Hematopoietic multipotent progenitor cell treated with erythropoietin and hydrocortisone succinate and interleukin-3 and kit ligand, for 8 days (in vitro differentiated cells): ENCODE measurements at regions not wholly inside any gene's neighbourhood (a gene's known extent, or its start where the extent isn't known, plus 50 kb on each side); places are given as distances from the start of the nearest gene placed in this dataset.
A peak's percentile ranks its signal among the peaks of the same experiment; 100 is the strongest.
"Not testable (repeated sequence)": the region's sequence is repeated elsewhere in the genome, so short reads cannot be mapped to it uniquely, and the experiment has no call there.

Experiments used
- DNase-seq: peaks from one replicate; pipeline ENCODE4 v3.0.0-alpha.2; 2015

DNA sequence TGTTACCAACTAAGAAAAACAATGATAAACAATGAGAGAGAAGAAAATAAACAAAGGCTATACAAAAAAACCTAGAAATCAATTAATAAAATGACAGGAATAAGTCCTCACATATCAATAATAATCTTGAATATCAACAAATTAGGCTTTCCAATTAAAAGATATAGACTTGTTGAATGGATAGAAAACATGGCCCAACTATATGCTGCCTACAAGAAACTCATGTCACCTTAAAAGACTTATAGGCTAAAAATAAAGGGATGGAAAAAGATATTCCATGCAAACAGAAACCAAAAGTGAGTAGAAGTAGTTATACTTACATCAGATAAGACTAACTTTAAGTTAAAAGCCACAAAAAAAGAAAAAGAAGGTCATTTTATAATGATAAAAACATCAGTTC is 183.9 kb downstream of the MYRFL start:
- no peak for DNase-seq

DNA sequence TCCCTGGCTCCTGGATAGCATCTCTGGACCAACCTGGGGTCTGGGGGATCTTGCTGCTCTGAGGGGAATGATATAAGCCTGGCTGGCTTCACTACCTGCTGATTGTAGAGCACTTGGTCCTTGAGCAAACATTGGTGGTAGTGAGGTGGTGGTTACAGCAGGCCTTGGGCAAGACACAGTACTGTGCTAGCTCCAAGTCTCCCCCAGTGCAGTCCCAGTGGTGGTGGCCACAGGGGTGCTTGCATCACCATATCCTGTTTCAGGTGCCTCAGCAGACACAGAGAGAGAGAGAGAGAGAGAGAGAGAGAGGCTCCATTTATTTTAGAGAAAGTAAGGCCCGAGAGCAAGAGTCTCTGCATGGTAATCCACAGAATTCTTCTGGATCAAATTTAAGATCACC is 186.3 kb downstream of the MYRFL start:
- no peak for DNase-seq

DNA sequence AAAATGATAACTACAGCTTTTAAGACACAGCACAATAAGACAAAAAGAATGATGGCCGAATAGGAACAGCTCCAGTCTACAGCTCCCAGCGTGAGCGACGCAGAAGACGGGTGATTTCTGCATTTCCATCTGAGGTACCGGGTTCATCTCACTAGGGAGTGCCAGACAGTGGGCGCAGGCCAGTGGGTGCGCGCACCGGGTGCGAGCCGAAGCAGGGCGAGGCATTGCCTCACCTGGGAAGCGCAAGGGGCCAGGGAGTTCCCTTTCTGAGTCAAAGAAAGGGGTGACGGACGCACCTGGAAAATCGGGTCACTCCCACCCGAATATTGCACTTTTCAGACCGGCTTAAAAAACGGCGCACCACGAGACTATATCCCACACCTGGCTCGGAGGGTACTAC is 188.0 kb downstream of the MYRFL start:
- DNase-seq, result not testable (repeated sequence)

DNA sequence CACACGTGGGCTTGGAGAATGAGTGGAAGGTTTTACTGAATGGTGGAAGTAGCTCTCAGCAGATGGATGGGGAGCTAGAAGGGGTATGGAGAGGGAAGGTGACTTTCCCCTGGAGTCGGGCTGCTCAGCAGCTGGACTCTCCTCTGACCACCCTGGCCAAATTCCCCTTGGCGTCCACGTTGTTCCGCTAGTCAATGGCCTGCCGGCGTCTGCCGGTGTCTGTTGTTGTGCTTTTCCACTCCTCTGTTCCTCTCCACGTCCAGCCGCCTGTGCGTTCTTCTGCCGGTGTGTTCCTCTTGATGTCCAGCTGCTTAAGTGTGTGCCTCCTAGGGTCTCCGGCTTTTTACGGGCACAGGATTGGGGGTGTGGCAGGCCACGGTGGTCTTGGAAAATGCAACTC is 203.5 kb downstream of the MYRFL start:
- DNase-seq, result no peak

DNA sequence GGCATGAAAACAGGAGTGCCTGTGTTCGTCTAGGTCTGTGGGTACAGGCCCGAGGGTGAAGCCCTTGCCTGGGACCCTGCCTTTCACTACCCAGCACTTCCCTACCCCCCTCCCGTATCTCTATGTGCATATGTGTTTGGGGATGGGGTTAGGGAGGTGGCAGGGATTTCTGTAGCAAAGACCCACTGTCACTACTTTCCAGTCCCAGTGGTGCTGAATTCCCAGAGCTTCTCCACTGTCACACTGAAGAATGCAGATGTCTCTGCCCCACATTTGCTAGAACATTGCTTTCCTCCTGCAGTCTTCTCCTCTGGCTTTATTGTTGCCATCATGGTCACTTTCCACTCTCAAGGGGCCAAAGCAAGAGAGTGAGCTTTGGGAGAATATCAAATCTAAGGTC is 203.9 kb downstream of the MYRFL start:
- no peak for DNase-seq

DNA sequence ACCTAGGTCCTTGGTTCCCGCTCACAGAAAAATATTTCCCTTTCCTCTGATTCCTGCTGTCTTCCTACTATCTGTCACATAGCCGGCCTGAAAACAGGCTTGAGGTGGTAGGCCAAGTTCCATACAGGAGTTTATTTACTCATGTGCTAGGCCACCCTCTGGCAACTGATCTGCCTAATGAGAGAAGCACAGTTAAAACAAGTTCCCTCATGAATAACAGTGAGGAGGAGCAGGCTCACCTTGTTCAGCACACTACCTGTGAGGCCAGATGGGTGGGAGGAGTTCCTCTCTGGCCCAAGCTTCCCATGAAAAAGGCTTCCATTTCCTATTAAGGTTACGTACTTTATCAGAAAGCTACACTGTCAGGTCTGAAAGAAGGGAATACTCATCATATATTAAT is 206.0 kb downstream of the MYRFL start:
- DNase-seq, result no peak

DNA sequence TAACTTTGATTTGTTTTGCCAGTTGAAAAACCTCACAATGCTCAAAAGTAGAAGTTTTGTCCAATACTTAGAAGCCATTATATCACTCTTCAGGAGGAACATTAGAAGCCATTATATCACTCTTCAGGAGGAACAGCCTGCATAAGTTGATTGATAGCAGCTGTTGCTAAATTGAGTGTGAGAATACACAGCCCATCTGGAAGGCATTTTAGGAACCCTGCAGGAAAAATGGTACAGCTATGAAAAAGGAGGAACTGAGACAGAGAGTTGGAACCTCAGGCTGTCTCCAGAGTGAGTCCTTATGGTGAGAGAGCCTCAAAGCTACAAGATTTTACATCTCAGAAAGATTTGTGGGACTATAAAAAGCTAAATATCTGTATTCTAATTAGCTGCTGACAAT is 207.0 kb downstream of the MYRFL start:
- DNase-seq, result no peak

DNA sequence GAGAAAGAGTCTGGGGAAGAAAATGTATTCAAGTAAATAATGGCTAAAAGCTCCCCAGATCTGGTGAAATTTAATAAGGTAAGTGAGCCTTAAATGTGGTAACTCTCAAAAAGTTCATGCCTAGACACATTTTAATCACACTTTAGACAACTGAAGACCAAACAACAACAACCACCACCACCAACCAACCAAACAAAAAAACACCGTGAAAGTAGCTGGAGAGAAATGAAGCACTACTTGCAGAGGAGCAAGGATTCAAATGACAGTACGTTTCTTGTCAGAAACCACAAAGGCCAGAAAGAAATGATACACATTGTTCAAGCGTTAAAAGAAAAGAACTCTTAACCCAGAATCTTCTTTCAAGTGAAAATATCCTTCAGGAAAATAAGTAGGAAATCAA is 208.3 kb downstream of the MYRFL start:
- no peak for DNase-seq

DNA sequence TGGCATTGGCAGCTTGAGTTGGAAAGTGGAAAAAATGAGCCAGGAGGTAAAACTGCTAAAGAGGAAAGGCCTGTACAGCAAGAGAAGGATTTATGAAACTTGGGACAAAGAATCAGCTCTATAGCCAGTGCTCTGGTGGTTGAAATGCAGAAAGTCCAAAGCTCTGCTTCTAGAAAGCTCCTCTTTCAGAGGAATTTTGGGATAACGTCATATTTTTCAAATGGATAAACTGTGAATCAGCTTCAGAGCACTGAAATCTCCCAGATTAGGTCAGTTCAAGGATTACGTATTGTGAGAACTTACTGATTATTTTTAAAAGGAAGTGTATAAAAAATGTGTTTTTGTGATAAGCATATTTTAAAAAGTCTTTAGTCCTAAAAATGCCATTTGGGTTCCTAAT is 203.1 kb upstream of the CNOT2 start:
- DNase-seq, result no peak

DNA sequence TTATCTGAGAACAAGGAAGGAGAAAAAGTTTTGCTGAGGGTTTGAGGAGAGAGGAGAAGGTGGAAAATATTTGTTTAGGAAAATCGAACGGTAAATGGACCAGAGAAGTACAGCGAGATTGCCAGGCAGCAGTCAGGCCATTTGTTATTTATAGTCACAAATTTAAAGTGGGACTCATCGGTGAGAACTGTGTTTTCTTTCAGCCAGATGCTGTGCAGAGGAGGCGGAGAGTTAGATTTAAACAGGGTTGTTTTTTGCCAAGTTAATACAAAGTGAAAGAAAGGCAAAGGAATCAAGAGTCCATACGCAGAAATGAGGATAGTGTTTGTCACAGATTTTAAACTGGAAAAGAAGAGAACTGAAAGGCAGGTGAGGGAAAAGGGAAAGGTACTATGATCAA is 200.6 kb upstream of the CNOT2 start:
- no peak for DNase-seq

DNA sequence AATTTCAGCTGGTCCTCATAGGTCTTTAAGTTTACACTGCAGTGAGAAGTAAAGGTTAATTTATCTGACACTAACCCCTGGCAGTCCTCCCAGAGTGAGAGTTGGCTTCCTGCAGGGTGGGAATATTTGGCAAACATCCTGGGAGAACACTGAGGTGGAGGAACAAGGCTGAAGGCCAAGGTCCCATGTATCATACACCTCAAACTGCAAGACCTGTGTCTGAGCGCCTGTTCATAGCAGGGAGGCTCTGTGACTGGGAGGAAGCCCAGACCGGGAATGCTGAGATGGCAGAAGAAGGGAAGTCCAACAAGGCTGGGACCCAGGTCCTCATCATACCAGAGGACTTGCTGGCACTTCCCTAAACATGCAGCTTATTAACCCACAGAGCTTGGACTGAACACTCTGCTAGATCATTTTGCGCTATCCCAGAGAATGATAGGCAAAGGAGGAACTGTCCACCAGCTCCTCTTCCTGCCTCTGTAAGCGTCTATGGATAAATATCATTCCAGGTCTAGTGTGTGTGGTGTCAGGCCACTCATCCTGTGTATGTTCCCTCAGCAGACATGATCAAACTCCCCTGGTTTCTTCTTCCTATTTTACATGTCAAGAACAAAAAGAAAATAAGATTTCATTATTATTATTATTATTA is 199.6 kb upstream of the CNOT2 start:
- no peak for DNase-seq

DNA sequence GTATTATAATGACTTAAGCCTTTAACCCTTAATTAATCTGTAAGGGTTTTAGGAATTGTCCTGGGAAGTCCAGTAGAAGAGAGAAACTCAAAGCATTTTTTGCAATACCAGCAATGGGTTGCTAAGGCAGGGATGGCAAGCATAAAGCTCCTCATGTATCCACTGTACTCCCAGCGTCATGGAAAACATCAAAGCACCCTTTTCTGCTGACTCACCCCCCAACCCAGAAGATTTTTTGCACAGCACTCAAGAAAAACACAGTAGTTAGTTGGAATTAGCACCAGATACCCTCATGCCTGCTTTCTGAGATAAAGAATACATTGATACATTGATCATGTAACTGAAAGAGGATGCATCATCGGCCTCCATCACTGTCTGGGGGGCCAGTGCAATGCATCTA is 199.1 kb upstream of the CNOT2 start:
- DNase-seq, result no peak

DNA sequence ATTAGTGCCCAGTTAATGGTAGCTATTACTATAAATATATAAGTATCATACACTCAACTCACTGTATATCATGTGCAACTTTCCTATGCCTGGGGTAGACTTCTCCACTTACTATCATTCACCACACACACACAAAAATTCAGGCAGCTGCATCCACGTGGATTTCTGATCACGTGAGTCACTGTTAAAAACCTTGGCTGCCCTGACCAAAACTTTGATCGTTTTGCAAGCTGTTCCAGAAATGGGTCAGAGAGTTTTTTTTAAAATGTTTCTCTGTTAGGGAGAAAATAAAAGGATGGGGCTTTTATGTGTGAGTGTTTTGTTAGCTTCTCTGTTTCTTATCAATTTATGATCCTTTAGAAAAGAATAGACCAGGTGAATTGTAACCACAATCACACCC is 198.2 kb upstream of the CNOT2 start:
- no peak for DNase-seq

DNA sequence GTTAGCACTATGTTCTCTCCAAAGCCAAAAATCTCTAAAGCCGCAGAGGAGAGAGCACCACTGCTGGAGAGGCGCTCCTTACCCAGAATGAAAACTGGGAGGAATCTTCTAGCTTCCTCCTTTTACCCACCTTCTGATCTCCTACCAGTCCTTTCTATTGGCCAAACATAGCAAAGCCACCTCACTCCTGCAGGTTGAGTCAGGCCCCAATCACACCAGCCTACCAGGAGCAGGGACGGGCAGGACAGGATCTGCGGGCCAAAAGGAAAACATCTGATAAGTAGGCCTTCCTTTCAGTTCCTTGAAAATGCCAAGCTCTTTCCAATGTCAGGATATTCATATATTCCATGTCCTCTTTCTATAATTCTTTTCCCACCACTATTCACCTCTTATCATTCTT is 197.7 kb upstream of the CNOT2 start:
- no peak for DNase-seq

DNA sequence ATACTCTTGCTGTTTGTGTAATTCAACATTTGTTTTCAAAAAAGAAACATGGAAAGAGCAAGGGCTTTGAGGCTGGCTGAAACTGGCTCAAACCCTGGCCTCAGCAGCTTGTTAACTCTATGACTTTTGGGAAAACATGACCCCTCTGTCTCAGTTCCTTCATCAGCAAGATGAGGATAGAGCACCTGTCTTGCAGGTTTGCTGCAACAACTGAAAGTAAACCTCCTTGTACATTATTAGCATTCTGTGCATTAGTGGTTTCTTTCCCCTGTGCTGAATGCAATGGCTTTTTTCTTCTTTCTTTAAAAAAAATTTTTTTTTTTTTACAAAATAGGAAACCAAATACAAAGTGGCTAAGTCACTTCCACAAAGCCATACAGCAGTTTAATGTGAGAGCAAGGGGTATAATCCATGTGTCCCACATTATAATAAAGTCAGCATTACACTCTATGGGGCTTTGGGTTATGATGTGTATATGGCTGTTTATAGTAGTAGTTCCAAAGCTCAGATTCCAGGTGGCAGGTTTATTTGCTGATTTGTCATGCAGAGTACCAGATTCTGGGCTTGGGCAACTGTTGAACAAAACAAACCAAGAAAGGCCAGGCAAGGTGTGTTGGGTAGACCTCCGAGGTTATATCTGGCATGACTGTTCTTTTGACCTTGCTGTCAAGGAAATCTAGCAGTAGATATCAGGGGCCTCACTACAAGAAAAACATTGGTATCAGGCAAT is 194.5 kb upstream of the CNOT2 start:
- no peak for DNase-seq

DNA sequence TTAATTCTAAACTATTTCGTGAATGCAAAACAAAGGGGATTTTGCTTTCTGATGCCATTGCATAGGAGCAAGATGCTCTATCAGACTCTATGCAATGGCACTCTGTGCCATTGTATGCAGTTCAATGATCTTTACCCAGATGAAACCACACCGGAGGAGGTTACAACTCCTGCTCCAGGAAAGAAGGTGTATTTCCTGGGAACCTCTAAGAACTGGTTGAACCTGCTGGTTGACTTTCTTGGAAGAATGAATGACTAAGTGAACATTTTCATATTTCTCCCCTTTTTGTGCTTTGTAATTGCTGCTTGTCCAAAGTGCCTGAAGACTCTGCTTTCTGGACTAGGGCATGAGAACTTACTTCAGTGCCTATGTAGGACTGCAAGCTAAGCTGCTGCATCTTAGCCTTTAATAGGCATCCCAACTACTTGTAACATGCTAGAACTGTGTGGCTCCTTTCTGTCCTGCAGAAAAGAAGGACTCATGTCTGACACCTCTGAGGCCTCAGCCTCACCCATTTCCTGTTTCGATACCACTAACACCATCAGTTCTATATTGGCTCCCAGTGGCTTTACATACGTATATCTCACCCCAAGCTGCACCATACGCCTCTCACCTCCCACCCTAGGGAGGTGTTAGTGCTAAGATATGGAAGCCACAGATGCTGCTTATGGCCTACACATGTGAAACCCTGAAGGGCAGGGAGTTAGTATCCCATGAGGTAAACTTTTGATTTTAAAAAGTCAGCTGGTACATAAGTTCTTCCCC is 193.5 kb upstream of the CNOT2 start:
- DNase-seq, result peak; percentile 38

DNA sequence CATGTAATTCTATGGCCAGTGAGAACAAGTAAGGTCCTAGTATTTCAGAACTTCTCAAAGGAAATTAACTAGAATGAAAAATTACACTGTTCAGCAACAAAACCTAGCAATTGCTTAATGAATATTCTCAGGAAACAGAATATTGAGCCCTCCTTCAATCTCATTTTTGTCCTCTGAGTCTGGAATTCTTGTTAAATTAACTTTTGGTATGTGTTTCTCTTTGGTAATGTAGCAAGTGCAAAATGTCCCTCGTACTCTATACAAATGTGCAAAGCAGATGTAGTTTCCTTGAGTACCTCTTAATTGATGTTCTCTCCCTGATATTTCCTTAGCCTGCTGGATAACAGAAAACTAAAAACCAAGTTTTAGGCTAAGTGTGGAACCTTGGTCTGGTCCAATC is 190.8 kb upstream of the CNOT2 start:
- DNase-seq, result no peak

DNA sequence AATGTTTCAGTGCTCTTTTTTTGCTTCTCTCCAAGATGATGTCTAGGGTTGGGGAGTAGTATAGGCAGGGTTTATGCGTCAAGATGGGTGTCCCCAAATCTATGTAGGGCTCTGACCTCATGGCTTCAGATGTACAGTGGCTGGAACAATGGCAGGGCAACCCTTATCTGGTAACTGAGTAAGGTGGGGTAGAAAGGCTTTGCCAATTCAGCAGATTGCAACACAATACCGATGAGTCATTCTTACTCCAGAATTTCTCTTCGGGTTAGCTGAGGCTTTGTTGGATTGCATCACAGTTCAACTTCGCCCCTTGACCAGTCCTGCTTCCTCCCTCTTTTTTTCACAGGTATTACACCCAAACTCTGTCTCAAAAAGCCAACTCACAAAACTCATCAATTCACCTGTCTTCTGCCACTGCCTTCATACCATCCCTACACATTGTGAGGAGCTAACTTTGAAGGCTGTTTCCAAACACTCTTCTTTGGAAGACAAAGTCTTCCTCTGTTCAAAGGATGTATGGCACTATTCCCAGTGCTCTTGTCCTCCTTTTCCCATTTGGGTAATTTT is 190.2 kb upstream of the CNOT2 start:
- peak; percentile 39 for DNase-seq

DNA sequence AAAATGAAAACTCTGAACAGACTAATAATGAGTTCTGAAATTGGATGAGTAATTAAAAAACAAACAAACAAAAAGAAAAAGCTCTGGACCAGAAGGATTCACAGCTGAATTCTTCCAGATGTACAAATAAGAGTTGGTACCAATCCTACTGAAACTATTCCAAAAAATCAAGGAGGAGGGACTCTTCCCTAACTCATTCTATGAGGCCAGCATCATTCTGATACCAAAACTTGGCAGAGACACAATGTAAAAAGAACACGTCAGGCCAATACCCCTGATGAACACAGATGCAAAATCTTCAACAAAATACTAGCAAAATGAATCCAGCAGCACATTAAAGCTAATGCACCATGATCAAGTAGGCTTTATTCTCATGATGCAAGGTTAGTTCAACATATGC is 183.9 kb upstream of the CNOT2 start:
- DNase-seq, result no peak

DNA sequence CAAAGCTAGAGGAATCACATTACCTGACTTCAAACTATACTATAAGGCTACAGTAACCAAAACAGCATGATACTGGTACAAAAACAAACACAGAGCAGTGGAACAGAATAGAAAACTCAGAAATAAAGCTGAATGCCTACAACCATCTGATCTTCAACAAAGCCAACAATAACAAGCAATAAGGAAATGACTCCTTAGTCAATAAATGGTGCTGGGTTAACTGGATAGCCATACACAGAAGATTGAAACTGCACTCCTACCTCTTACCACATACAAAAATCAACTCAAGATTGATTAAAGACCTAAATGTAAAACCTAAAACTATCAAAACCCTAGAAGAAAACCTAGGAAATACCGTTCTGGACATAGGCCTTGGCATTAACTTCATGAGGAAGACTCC is 182.6 kb upstream of the CNOT2 start:
- no peak for DNase-seq

DNA sequence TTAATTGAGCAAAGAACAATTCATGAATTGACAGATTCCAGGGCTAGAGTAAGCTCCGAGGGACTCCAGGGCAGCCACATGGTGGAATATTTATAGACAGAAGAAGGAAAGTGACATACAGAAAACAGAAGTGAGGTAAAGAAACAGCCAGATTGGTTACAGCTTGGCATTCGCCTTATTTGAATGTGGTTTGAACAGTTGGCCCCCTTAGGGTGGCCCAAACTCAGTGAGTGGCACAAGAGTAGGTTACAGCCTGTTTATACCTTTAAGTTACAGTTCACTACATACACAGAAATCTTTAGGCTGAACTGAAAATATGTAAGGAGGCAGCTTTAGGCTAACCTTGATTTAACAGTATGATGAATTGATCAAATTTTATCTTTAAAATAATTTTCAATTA is 174.5 kb upstream of the CNOT2 start:
- DNase-seq, result no peak

DNA sequence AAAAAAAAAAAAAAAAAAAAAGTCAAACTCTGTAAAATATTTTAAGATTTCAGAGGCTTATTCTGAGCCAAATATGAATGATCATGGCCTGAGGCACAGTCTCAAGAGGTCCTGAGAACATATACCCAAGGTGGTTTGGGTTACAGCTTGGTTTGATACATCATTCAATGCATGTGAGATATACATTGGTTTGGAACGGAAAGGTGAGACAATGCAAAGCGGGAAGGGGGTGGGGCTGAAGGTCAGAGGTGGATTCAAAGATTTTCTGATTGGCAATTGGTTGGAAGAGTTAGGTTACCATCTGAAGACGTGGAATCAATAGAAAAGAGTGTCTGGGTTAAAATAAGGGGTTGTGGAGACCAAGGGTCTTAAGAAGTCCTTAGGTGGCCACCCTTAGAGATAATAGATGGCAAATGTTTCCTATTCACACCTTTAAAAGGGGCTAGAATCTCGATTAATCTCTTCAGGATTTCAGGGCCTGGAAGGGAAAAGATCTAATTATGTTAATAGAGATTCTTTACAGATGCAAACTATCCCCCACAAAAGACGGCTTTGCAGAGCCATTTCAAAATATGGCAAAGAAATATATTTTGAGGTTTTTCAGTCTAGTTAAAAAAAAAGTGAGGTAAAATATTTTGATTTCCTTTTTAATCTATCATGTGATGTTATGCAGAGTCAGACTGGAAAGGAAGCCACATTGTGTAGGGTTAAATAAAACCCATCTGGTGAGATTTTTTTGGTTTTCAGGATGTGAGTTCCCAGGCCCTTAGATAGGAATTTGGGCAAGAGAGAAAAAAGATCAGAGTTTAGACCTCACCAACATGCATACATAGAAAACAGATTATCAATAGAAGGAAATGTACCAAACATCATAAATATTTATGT is 173.8 kb upstream of the CNOT2 start:
- DNase-seq, result no peak

DNA sequence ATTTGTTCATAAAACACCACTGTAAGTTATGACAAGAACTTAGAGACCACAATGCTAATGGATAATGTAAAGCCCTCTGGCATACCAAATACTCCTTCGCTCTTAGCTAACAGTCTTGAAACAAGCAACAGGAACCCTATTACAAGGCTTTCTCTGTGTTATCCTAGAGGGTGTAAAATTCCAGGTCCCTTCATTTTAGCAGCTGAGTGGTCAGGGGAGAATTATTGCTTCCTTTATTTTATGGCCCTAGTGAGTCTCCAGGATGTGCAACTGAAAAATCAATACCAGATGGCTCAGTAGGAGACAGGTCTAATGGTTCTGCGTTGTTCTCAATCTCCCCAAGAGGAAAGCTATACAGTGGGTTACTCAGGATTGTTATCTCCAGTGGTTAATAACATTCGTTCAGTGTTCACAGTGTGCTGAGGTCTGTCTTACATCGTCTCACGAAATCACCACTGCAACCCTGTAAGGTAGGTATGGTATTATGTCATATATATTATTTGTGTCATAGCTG is 172.7 kb upstream of the CNOT2 start:
- no peak for DNase-seq
